ENCODE measurements at regions not wholly inside any gene's neighbourhood (a gene's known extent, or its start where the extent isn't known, plus 50 kb on each side); places are given as distances from the start of the nearest gene placed in this dataset.
A peak's percentile ranks its signal among the peaks of the same experiment; 100 is the strongest.
"Not testable (repeated sequence)": the region's sequence is repeated elsewhere in the genome, so short reads cannot be mapped to it uniquely, and the experiment has no call there.

GRCh38 chr16:35197656-35198055 lies 1738.2 kb downstream of the TP53TG3F start:
- no peak for DNase-seq

DNA sequence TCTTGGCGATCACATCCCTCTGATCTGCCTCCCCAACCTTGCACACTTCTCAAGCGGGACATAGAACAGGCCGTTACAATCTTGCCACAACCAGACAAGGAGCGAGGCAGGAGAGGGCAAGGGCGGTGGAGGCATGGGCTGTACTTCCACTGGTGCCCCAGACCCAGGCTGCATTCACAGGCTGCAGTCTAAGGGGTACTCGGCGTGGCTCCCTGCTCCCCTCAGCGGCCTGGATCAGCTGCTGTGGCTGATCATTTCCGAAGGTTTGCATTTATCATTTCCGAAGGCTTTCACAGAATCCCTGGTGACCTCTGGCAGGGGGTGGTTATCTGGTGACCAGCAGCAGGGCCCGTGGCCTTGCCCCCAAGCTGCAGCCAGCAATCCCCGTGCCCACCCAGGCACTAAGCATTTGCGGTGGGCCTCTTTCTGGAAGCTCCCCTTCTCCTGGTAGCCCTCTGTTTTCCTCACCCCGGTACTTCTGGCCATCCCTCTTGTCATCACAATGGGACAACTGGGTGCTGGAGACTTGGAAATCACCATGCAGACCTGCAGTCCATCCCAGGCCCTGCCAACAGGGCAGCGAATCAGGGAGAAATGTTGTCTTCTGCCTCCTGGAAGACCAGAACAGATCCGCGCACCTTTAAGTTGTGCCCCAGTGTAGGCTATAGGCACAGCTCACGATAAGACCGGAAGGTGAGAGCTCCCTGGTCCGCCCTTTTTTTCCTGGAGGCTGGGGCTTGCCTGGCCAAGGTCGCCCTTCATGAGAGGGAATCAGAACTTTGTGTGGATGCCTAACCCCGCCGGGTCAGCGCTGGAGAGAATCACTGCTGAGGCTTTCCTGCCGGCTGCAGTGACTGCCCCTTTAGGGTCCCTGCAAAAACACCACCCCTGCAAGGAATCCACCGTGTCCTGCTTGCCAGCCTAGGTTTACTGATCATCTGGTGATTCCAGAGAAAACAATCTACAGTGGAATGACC lies 1739.1 kb downstream of the TP53TG3F start:
- DNase-seq, result no peak

GRCh38 chr16:35200662-35201061 lies 1741.2 kb downstream of the TP53TG3F start:
- no peak for DNase-seq

GRCh38 chr16:35201151-35201550 lies 1741.7 kb downstream of the TP53TG3F start:
- no peak for DNase-seq

DNA sequence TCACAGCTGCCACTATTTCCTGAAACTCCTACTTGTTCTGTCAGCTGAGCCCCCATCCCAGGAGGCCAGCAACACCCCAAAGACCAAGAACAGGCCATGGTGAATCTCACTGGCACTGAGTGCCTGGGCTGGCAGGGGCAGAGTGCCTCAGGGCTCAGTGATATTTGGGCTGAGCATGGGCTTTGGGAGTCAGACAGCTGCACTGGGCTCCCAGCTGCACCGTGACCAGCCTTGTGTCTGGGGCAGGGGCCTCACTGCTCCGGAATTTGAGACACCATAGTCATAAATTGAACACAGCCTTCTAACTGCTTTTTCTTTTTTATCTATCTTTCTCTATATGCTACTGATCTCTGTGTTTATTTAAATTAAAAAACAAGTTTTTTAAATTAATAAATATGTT lies 1744.2 kb downstream of the TP53TG3F start:
- no peak for DNase-seq

- no peak for DNase-seq
These were observed 1747.9 kb downstream of the TP53TG3F start for GRCh38 chr16:35207059-35207999.

- DNase-seq, result no peak
These were observed 1748.9 kb downstream of the TP53TG3F start for GRCh38 chr16:35208001-35208935.

GRCh38 chr16:35210681-35211433 lies 1751.4 kb downstream of the TP53TG3F start:
- DNase-seq, result no peak

- no peak for DNase-seq
These were observed 1755.4 kb downstream of the TP53TG3F start for GRCh38 chr16:35214840-35215239.

- DNase-seq, result no peak
These were observed 1755.9 kb downstream of the TP53TG3F start for GRCh38 chr16:35215287-35215686.

DNA sequence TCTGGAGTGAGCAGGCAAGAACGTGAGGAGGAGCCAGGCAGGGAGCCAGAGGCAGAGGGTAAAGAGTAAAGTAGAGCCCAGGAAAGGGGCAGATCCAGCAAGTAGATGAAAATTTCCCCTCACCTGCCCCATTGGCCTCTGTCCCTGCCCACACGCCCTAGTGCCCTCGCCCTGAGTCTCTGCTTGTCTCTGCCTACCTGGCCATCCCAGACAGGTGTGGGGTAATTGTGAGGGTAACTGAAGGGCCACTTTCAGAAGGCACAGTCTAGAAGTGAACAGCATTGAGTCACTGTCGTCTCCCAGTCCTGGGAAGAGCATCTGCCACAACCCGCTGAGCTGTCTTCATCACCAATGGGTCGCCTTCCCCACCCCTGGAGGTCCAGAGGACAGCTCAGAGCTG lies 1756.8 kb downstream of the TP53TG3F start:
- not testable (repeated sequence) for DNase-seq

DNA sequence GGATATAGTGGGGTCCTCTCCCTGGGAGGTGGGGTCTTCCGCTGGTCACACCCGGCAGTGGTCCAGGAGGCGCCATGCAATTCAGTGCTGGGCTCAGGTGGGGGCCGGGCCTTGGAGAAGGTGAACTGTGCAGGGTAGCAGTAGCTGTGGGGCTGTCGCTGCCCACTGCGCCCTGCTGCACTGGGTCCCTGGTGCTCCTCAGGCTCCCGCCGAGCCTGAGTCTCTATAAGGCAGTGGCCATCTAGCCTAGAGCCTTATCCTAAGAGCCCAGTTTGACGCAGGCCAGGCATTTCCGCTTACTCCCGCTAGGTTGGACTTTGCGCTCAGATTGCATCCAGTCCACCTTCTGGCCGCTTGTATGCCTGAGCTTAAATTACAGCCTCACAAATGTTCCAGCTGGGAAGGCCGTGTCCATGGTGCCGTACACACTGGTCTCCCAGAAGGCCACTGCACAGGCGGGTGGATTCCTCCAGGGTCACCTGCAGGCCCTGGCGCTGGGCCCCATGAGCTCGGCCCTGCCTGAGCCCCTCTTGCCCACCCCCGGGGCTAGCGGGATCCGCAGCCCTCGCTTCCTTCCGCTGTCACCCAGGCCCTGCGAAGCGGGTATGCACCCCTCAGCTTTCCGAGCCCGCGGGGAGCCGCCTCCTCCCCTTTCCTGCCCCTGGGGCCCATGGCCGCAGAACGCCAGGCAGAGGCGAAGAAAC lies 1762.2 kb downstream of the TP53TG3F start:
- DNase-seq, result no peak

GRCh38 chr16:35234679-35235078 lies 1775.3 kb downstream of the TP53TG3F start:
- no peak for DNase-seq

GRCh38 chr16:35239561-35239960 lies 1780.1 kb downstream of the TP53TG3F start:
- no peak for DNase-seq

- no peak for DNase-seq
These were observed 1789.6 kb downstream of the TP53TG3F start for GRCh38 chr16:35249051-35249450.

DNA sequence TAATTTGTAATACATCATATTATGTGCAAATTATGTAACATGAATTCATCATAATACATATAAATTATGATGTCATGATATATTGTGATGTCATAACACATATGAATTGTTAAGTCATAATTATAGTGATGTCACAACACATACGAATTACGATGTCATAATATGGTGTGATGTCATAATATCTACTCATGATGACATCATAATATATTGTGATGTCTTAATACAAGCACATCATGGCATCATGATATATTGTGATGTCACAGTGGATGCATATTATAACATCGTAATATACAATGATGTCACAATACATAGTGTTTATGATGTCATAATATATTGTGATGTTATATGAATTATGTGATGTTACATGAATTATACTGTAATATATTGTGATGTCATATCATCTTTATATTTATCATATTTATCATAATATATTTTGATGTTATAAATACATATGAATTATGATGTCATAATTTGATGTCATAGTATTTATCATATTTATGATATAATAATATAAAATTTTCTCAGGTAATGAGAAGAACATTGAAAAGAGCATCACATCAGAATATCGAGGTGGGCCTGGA lies 1793.0 kb downstream of the TP53TG3F start:
- peak; percentile 3 for DNase-seq

- DNase-seq, result no peak
These were observed 1795.9 kb downstream of the TP53TG3F start for GRCh38 chr16:35255186-35255803.

- DNase-seq, result no peak
These were observed 1796.4 kb downstream of the TP53TG3F start for GRCh38 chr16:35255816-35256215.

- DNase-seq, result no peak
These were observed 1799.0 kb downstream of the TP53TG3F start for GRCh38 chr16:35258381-35258780.

GRCh38 chr16:35295856-35296255 lies 1836.4 kb downstream of the TP53TG3F start:
- DNase-seq, result no peak

Data from fibroblast of skin of back (primary cell).